Posterior cingulate gyrus (tissue), 11 donors: ENCODE measurements at regions not wholly inside any gene's neighbourhood (a gene's known extent, or its start where the extent isn't known, plus 50 kb on each side); places are given as distances from the start of the nearest gene placed in this dataset.
"Not testable (repeated sequence)": the region's sequence is repeated elsewhere in the genome, so short reads cannot be mapped to it uniquely, and the experiment has no call there.

Source experiments
- DNase-seq, 10 donors: peaks; one replicate each; pipeline versions ENCODE4 v3.0.0 to v3.0.0-alpha.2; 2020 to 2021; ENCODE audit warnings: mixed read lengths in 3 of 10
- intact Hi-C: fragments of 100-400 bp; cut with DNase I; formaldehyde crosslinking; loops from one replicate; pipeline ENCODE4 v1.15.1; 2023

GRCh38 chr1:157198619-157199420 lies 60.6 kb upstream of the ETV3 start:
- peak in 1 of 10 donors; percentile 17 for DNase-seq
- intact Hi-C loops, result loop anchor here (5.0 to 10.0 kb wide), 2 partner anchors 176 to 298 kb away; no protein-coding TSS in a partner anchor

- intact Hi-C loops, result loop anchor here (5.0 to 10.0 kb wide), 2 partner anchors 177 to 299 kb away; no protein-coding TSS in a partner anchor
Measured at GRCh38 chr1:157197906-157198435, 59.8 kb upstream of the ETV3 start.

GRCh38 chr1:157196670-157197456 lies 58.7 kb upstream of the ETV3 start:
- intact Hi-C loops, result loop anchor here (5.0 to 10.0 kb wide), 2 partner anchors 178 to 300 kb away; no protein-coding TSS in a partner anchor
- not testable (repeated sequence) for DNase-seq

More at GRCh38 chr1:157197906-157198435, 59.8 kb upstream of the ETV3 start:
- DNase-seq, result peak in 1 of 10 donors; percentile 27

- intact Hi-C loops, result loop anchor here (5.0 to 10.0 kb wide), 2 partner anchors 179 to 301 kb away; no protein-coding TSS in a partner anchor
- no peak for DNase-seq
Measured at GRCh38 chr1:157196245-157196543, 58.0 kb upstream of the ETV3 start.

- DNase-seq, result no peak
- intact Hi-C loops, result loop anchor here (5.0 to 10.0 kb wide), 2 partner anchors 179 to 302 kb away; no protein-coding TSS in a partner anchor
Measured at GRCh38 chr1:157195521-157196244, 57.5 kb upstream of the ETV3 start.

GRCh38 chr1:157194731-157195520 lies 56.7 kb upstream of the ETV3 start:
- DNase-seq, result peak in 1 of 10 donors; percentile 86
- intact Hi-C loops, result loop anchor here (5.0 to 10.0 kb wide), 2 partner anchors 180 to 302 kb away; no protein-coding TSS in a partner anchor

- peak in 9 of 10 donors; percentile 37 to 92 (median 68) for DNase-seq
- intact Hi-C loops, result loop anchor here (10.0 kb wide), 1 partner anchor 181 kb away; no protein-coding TSS in a partner anchor
Measured at GRCh38 chr1:157193702-157194391, 55.7 kb upstream of the ETV3 start.

GRCh38 chr1:157193219-157193618 lies 55.0 kb upstream of the ETV3 start:
- intact Hi-C loops, result loop anchor here (10.0 kb wide), 1 partner anchor 182 kb away; no protein-coding TSS in a partner anchor
- no peak for DNase-seq

GRCh38 chr1:157189986-157190982 lies 52.1 kb upstream of the ETV3 start:
- intact Hi-C loops, result loop anchor here (2.0 to 10.0 kb wide), 2 partner anchors 21 to 185 kb away; no protein-coding TSS in a partner anchor
- DNase-seq, result no peak

GRCh38 chr1:157189096-157189495 lies 50.9 kb upstream of the ETV3 start:
- intact Hi-C loops, result loop anchor here (2.0 kb wide), 1 partner anchor 20 kb away; no protein-coding TSS in a partner anchor
- no peak for DNase-seq
